ENCODE measurements at regions not wholly inside any gene's neighbourhood (a gene's known extent, or its start where the extent isn't known, plus 50 kb on each side); places are given as distances from the start of the nearest gene placed in this dataset.

DNA sequence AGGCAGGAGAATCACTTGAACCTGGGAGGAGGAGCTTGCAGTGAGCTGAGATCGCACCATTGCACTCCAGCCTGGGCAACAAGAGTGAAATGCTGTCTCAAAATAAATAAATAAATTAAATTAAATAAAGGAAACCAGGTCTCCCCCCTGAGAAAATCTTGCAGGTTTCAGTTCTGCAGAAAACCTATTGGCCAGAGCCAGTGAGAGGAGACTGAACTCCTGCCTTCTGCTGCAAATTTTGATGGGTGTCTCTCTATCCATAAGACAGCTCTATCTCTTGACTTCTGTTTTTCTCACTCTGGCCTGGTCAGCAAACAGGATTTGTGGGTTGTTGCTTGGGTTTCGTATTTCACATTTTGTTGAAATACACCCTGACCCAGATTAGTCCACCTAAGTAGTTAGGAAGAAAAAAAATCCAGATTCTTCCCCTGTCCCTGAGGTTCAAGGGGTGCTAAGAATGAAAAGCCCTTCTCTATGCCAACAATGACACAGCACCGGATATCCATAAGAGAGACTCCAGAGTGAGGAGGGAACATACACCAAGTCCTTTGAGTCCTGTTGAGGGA is 86.7 kb upstream of the MAP4K4 start:
- Histone ChIP-seq H3K79me2 (ENCODE audit: control insufficient read depth in 1 of 2, insufficient read depth in 2 of 2, low read length in 2 of 2) (no peaks in the 10 kb centered on the region), H2BK20ac (ENCODE audit: low read length) (no peak overlapping the region; the same call in 1 of the 2 replicates), H3K18ac (ENCODE audit: extremely low read depth, low read length) (no peak overlapping the region), H3K23me2 (ENCODE audit: low read depth, low read length) (no peaks in the 10 kb centered on the region), H2BK5ac (ENCODE audit: low read depth, low read length) (no peak overlapping the region), H3K36me3 (ENCODE audit: control insufficient read depth in 2 of 4, insufficient read depth in 4 of 4, low read length in 3 of 4) (no peaks in the 10 kb centered on the region), H3K4me2 (ENCODE audit: insufficient read depth in 1 of 2, low read depth in 2 of 2, low read length in 2 of 2) (no peak overlapping the region), H3K27me3 (replicated peaks in 1 of 4; ENCODE audit: control insufficient read depth in 3 of 4, extremely low read depth in 1 of 4, insufficient read depth in 3 of 4, low read length in 3 of 4) (no peaks in the 10 kb centered on the region), H3K9ac (replicated peaks in 1 of 4; ENCODE audit: extremely low read depth in 1 of 4, low read depth in 3 of 4, low read length in 3 of 4) (no peak overlapping the region), H3K4me1 (replicated peaks in 1 of 4; ENCODE audit: control insufficient read depth in 3 of 4, insufficient read depth in 4 of 4, low read length in 3 of 4) (peaks cover 0 to 4% (median 0%) of the 10 kb centered on the region in 4 experiments; a peak in 3 of 7 replicates), H3K79me1 (ENCODE audit: low read depth, low read length) (no peaks in the 10 kb centered on the region), H3K23ac (ENCODE audit: insufficient read length) (no peak overlapping the region), H3K27ac (ENCODE audit: low read depth, low read length) (no peak overlapping the region), H4K91ac (replicated peaks; ENCODE audit: insufficient read length, low read length) (no peak overlapping the region), H2BK15ac (ENCODE audit: low read length) (no peak overlapping the region), H3K4ac (replicated peaks; ENCODE audit: insufficient read length, low read depth, low read length) (no peak overlapping the region), H3K56ac (replicated peaks; ENCODE audit: insufficient read length, low read depth, low read length) (no peak overlapping the region), H2BK120ac (replicated peaks; ENCODE audit: low read depth, low read length) (no peak overlapping the region), H4K20me1 (replicated peaks in 1 of 2; ENCODE audit: control insufficient read depth in 1 of 2, insufficient read depth in 2 of 2, low read length in 2 of 2) (no peaks in the 10 kb centered on the region), H2AK5ac (ENCODE audit: low read depth, low read length) (no peak overlapping the region), H3K4me3 (ENCODE audit: extremely low read depth in 1 of 4, insufficient read depth in 2 of 4, low read depth in 3 of 4, low read length in 4 of 4) (no peak overlapping the region), H2BK12ac (ENCODE audit: low read depth, low read length) (no peak overlapping the region), H2AFZ (ENCODE audit: low read length) (no peak overlapping the region), H4K8ac (ENCODE audit: extremely low read depth, insufficient read depth, low read length) (no peak overlapping the region), H4K5ac (ENCODE audit: insufficient read length, low read depth, low read length) (no peak overlapping the region), H3K9me3 (ENCODE audit: insufficient read depth in 2 of 2, low read depth in 1 of 2, low read length in 1 of 2) (no peaks in the 10 kb centered on the region), H3K14ac (ENCODE audit: insufficient read length) (no peak overlapping the region)
- no peak for DNase-seq (ENCODE audit: low read depth in 1 of 2, low spot score in 2 of 2)
- CTCF ChIA-PET (ENCODE audit: partially characterized antibody) = no interaction called here
- WGBS, 2 experiments (ENCODE audit: extremely low coverage in 1 of 2, insufficient coverage in 1 of 2, insufficient read length in 1 of 2, insufficient replicate concordance in 2 of 2, low coverage in 1 of 2, low lambda C conversion rate in 2 of 2, missing lambda C conversion rate in 1 of 2) = 92% methylated on average over 3 of the region's 3 CpGs; no CpG with 5 or more reads in 1 of the 2 experiments
- POLR2A ChIA-PET (ENCODE audit: partially characterized antibody) = no interaction called here
- no peak for FAIRE-seq
- TF ChIP-seq EP300 (IDR thresholded peaks at IDR 0.05; ENCODE audit: borderline replicate concordance in 1 of 2, low read depth in 2 of 2, low read length in 2 of 2) (no peak), JUN (IDR thresholded peaks at IDR 0.05; ENCODE audit: low read depth, low read length) (no peak), NANOG (IDR thresholded peaks at IDR 0.05; ENCODE audit: insufficient read depth, low read depth, low read length, poor library complexity, severe bottlenecking) (no peak), RXRA (IDR thresholded peaks at IDR 0.05; ENCODE audit: insufficient read depth, low read depth, low read length) (no peak), ATF3 (IDR thresholded peaks at IDR 0.05; ENCODE audit: insufficient read depth, low read depth, low read length) (no peak), RBBP5 (IDR thresholded peaks at IDR 0.05; ENCODE audit: borderline replicate concordance, low read depth, low read length) (no peak), SIX5 (IDR thresholded peaks at IDR 0.05; ENCODE audit: low read depth, low read length) (no peak), MAFK (IDR thresholded peaks at IDR 0.05; ENCODE audit: low read depth, low read length) (no peak), USF2 (IDR thresholded peaks at IDR 0.05; ENCODE audit: low read length) (no peak), NRF1 (IDR thresholded peaks at IDR 0.05; ENCODE audit: low read depth, low read length) (no peak), BCL11A (IDR thresholded peaks at IDR 0.05; ENCODE audit: low read depth in 2 of 2, low read length in 2 of 2) (no peak), SP2 (IDR thresholded peaks at IDR 0.05; ENCODE audit: low read length) (no peak), POLR2A (IDR thresholded peaks at IDR 0.05; ENCODE audit: control extremely low read depth in 1 of 2, low read depth in 2 of 2, low read length in 2 of 2) (no peak)

Measured in H1 (cell line).